Mucosa of descending colon (tissue), 3 donors: ENCODE measurements at regions not wholly inside any gene's neighbourhood (a gene's known extent, or its start where the extent isn't known, plus 50 kb on each side); places are given as distances from the start of the nearest gene placed in this dataset.
A peak's percentile ranks its signal among the peaks of the same experiment; 100 is the strongest.

Experiments
- ATAC-seq: fragments of 200-7000 bp; cut with Tn5 transposase; one replicate; pipeline ENCODE4 v1.9.1; 2020; ENCODE audit warnings: mild to moderate bottlenecking, moderate library complexity
- DNase-seq, 3 donors: peaks; one replicate each; pipeline ENCODE4 v3.0.0-alpha.2; 2020
- H3K36me3 ChIP-seq: fragments of 200-600 bp; one replicate; pipeline ENCODE4 v1.8.0; 2021; ENCODE audit warnings: low read depth, mild to moderate bottlenecking
- H3K4me1 ChIP-seq: fragments of 200-600 bp; one replicate; pipeline ENCODE4 v1.8.0; 2021; ENCODE audit warnings: low read depth, mild to moderate bottlenecking
- H3K4me3 ChIP-seq: fragments of 200-600 bp; one replicate; pipeline ENCODE4 v1.8.0; 2021; ENCODE audit warnings: mild to moderate bottlenecking
- H3K9me3 ChIP-seq: fragments of 200-600 bp; one replicate; pipeline ENCODE4 v1.8.0; 2021; ENCODE audit warnings: mild to moderate bottlenecking
- intact Hi-C, 2 donors: fragments of 100-400 bp; cut with DNase I in 1 of 2; cut with micrococcal nuclease in 1 of 2; formaldehyde crosslinking; loops; one replicate each; pipeline versions ENCODE4 v1.11.0 to v1.11.1; 2022; cut with DNase I, micrococcal nuclease
- TF ChIP-seq, protein P1 (sequence below): fragments of 200-600 bp; IDR thresholded peaks from one replicate; pipeline ENCODE4 v1.8.0; 2022; ENCODE audit warnings: antibody characterized with exemption, mild to moderate bottlenecking
- donor health status: DM: no; HTN: no; CAD: no; lungs with moderate emphysema.
- donor health status: DM: no; HTN: no; CAD: no.
- donor health status: DM: no; HTN: yes; CAD: no.

DNA sequence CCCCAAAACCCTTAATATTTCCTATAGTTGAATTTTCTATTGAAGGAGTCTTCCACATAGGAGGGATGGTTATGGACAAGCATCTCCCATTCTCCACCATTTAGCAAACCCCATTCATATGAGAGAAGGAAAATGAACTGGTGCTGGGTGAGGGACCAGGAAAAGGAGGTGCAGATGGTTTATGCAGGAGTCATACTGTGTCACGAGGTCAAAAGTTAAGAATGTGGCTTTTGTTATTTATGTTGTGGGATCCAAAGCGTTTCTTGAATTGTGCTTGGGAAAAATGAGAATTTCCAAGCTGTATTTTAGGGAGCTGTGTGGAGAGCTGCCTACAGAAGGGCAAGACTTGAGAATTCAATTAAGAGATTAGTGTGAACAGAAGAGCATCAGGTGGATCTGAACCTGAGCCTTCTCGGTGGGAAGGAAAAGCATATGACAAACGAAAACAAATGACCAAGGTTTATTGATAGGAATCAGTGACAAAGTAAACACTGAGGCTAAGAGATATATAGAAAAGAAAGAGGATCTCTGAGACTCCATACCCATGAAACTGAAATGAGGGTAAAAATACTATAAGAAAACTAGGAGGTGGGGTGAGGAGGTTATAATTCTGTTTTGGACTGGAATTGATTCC, 473.3 kb upstream of the NR2F2 start:
- Histone ChIP-seq H3K9me3 (no peaks in the 10 kb centered on the region), H3K4me1 (no peaks in the 10 kb centered on the region), H3K4me3 (no peak overlapping the region), H3K36me3 (no peaks in the 10 kb centered on the region)
- TF ChIP-seq, protein P1, sequence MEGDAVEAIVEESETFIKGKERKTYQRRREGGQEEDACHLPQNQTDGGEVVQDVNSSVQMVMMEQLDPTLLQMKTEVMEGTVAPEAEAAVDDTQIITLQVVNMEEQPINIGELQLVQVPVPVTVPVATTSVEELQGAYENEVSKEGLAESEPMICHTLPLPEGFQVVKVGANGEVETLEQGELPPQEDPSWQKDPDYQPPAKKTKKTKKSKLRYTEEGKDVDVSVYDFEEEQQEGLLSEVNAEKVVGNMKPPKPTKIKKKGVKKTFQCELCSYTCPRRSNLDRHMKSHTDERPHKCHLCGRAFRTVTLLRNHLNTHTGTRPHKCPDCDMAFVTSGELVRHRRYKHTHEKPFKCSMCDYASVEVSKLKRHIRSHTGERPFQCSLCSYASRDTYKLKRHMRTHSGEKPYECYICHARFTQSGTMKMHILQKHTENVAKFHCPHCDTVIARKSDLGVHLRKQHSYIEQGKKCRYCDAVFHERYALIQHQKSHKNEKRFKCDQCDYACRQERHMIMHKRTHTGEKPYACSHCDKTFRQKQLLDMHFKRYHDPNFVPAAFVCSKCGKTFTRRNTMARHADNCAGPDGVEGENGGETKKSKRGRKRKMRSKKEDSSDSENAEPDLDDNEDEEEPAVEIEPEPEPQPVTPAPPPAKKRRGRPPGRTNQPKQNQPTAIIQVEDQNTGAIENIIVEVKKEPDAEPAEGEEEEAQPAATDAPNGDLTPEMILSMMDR: no peak
- ATAC-seq: no peak
- DNase-seq: no peak
- intact Hi-C loops: no loop called here

DNA sequence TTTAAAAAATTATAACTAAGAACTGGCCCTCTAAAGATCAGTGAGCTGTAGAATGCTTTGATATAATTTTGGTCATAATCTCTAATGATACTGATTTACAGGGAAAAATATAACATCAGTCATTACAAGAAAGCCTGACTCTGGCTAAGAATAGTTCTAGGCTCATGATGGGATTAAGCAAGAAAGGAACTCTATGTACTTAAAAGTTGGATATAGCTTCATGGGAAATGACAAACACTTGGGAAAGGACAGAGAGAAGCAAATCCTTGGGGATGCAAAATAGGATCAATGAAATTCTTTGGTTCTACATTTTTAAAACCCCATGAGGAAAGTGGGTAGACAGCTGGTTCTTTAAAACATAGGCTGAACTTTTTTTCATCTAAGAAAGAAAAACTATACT, 472.7 kb upstream of the NR2F2 start:
- intact Hi-C loops: no loop called here
- H3K4me1 ChIP-seq: no peaks in the 10 kb centered on the region
- ATAC-seq (no peak), DNase-seq (no peak)
- no peaks in the 10 kb centered on the region for H3K9me3 ChIP-seq
- no peaks in the 10 kb centered on the region for H3K36me3 ChIP-seq
- TF ChIP-seq, protein P1: no peak
- no peak overlapping the region for H3K4me3 ChIP-seq

- ATAC-seq: no peak
- intact Hi-C loops: no loop called here
- TF ChIP-seq, protein P1: no peak
- no peaks in the 10 kb centered on the region for H3K4me1 ChIP-seq
- no peaks in the 10 kb centered on the region for H3K9me3 ChIP-seq
- no peaks in the 10 kb centered on the region for H3K36me3 ChIP-seq
- H3K4me3 ChIP-seq: no peak overlapping the region
- DNase-seq: no peak
Observed at GRCh38 chr15:95860406-95860805, 470.1 kb upstream of the NR2F2 start.

- ATAC-seq: no peak
- intact Hi-C loops: no loop called here
- Histone ChIP-seq H3K36me3 (no peaks in the 10 kb centered on the region), H3K4me3 (no peak overlapping the region), H3K4me1 (no peaks in the 10 kb centered on the region), H3K9me3 (no peaks in the 10 kb centered on the region)
- TF ChIP-seq, protein P1: no peak
- peak in 2 of 3 donors; percentile 10 to 28 for DNase-seq
Observed at GRCh38 chr15:95864467-95864886, 466.0 kb upstream of the NR2F2 start.

GRCh38 chr15:95865330-95865739, 465.2 kb upstream of the NR2F2 start:
- TF ChIP-seq, protein P1: no peak
- H3K4me3 ChIP-seq: no peak overlapping the region
- ATAC-seq: no peak
- H3K9me3 ChIP-seq: no peaks in the 10 kb centered on the region
- H3K4me1 ChIP-seq: no peaks in the 10 kb centered on the region
- DNase-seq: no peak
- intact Hi-C loops: no loop called here
- H3K36me3 ChIP-seq: no peaks in the 10 kb centered on the region
